Neural cell (in vitro differentiated cells): ENCODE measurements at regions not wholly inside any gene's neighbourhood (a gene's known extent, or its start where the extent isn't known, plus 50 kb on each side); places are given as distances from the start of the nearest gene placed in this dataset.

Experiments used
- CTCF ChIP-seq: fragments of 450-650 bp; IDR thresholded peaks from 2 replicates; pipeline ENCODE4 v1.5.1; 2014; ENCODE audit warnings: antibody characterized with exemption, mild to moderate bottlenecking, moderate library complexity; ENCODE audit not compliant: poor library complexity, severe bottlenecking
- EZH2 ChIP-seq: fragments of 200-600, 300-800 bp; shearing (Covaris generic), sonication (generic); IDR thresholded peaks from 2 replicates; pipeline ENCODE4 v1.6.1; 2014; ENCODE audit warnings: antibody characterized with exemption, low read length, borderline replicate concordance, mild to moderate bottlenecking; ENCODE audit not compliant: insufficient read depth, poor library complexity, severe bottlenecking
- SMC3 ChIP-seq: fragments of 450-650 bp; conservative IDR thresholded peaks from 2 replicates; pipeline ENCODE4 v1.6.1; 2014; ENCODE audit warnings: antibody characterized with exemption, mild to moderate bottlenecking, moderate library complexity; ENCODE audit not compliant: poor library complexity
- TAF1 ChIP-seq: IDR thresholded peaks from 2 replicates; pipeline ENCODE4 v1.6.1; 2012; ENCODE audit warnings: low read depth

- TF ChIP-seq SMC3: no peak
- no peak for TF ChIP-seq CTCF
- TF ChIP-seq EZH2: no peak
- TF ChIP-seq TAF1: no peak
Measured at GRCh38 chr4:17273047-17273446, 238.8 kb downstream of the QDPR start.
